CD4-positive, alpha-beta T cell treated with Interleukin-12 subunit alpha and Interleukin-12 subunit beta, for 1 hour (primary cell): ENCODE measurements at regions not wholly inside any gene's neighbourhood (a gene's known extent, or its start where the extent isn't known, plus 50 kb on each side); places are given as distances from the start of the nearest gene placed in this dataset.
"Not testable (repeated sequence)": the region's sequence is repeated elsewhere in the genome, so short reads cannot be mapped to it uniquely, and the experiment has no call there.

ENCODE experiments used
- DNase-seq: peaks from one replicate; pipeline ENCODE4 v3.0.0-alpha.2; 2020

GRCh38 chrX:75673468-75673867 is 111.6 kb downstream of the MAGEE2 start:
- no peak for DNase-seq

- DNase-seq, result no peak
Measured at GRCh38 chrX:75655627-75656026, 129.4 kb downstream of the MAGEE2 start.

GRCh38 chrX:75649829-75650228 is 127.0 kb upstream of the ZDHHC15 start:
- no peak for DNase-seq

- DNase-seq, result no peak
Measured at GRCh38 chrX:75648803-75649588, 126.2 kb upstream of the ZDHHC15 start.

- no peak for DNase-seq
Measured at GRCh38 chrX:75642811-75643361, 120.0 kb upstream of the ZDHHC15 start.

- no peak for DNase-seq
Measured at GRCh38 chrX:75638332-75638731, 115.5 kb upstream of the ZDHHC15 start.

GRCh38 chrX:75625232-75625631 is 102.4 kb upstream of the ZDHHC15 start:
- no peak for DNase-seq

- no peak for DNase-seq
Measured at GRCh38 chrX:75623535-75623934, 100.7 kb upstream of the ZDHHC15 start.

- DNase-seq, result no peak
Measured at GRCh38 chrX:75609406-75609805, 86.6 kb upstream of the ZDHHC15 start.

GRCh38 chrX:75603833-75604232 is 81.0 kb upstream of the ZDHHC15 start:
- DNase-seq, result peak; percentile 27

GRCh38 chrX:75602022-75602421 is 79.2 kb upstream of the ZDHHC15 start:
- DNase-seq, result not testable (repeated sequence)

- DNase-seq, result no peak
Measured at GRCh38 chrX:75596178-75596577, 73.3 kb upstream of the ZDHHC15 start.

GRCh38 chrX:75593186-75593585 is 70.3 kb upstream of the ZDHHC15 start:
- not testable (repeated sequence) for DNase-seq

- DNase-seq, result no peak
Measured at GRCh38 chrX:75582511-75582910, 59.7 kb upstream of the ZDHHC15 start.
